Liver (tissue), 3 donors: ENCODE measurements at regions not wholly inside any gene's neighbourhood (a gene's known extent, or its start where the extent isn't known, plus 50 kb on each side); places are given as distances from the start of the nearest gene placed in this dataset.

Experiments used
- ATF3 ChIP-seq: IDR thresholded peaks from 2 replicates; pipeline ENCODE4 v1.6.1; 2016; ENCODE audit warnings: antibody characterized with exemption
- CTCF ChIP-seq: fragments of 150-350 bp; IDR thresholded peaks from 2 replicates; pipeline ENCODE4 v1.5.1; 2017; ENCODE audit warnings: improper control_type of control experiment, low read depth, low read length; ENCODE audit not compliant: missing input control
- FOXA2 ChIP-seq: IDR thresholded peaks from 2 replicates; pipeline ENCODE4 v1.6.1; 2016; ENCODE audit warnings: antibody characterized with exemption
- GABPA ChIP-seq, 2 donors: IDR thresholded peaks in 1 of 2; conservative IDR thresholded peaks in 1 of 2; 2 replicates each; pipeline ENCODE4 v1.6.1; 2016; ENCODE audit warnings: antibody characterized with exemption in 2 of 2, mild to moderate bottlenecking in 1 of 2, moderate library complexity in 1 of 2
- JUND ChIP-seq, 2 donors: IDR thresholded peaks; 2 replicates each; pipeline ENCODE4 v1.6.1; 2016; ENCODE audit warnings: antibody characterized with exemption in 2 of 2
- MAX ChIP-seq: IDR thresholded peaks from 2 replicates; pipeline ENCODE4 v1.6.1; 2016; ENCODE audit warnings: antibody characterized with exemption
- RAD21 ChIP-seq, 2 donors: IDR thresholded peaks; 2 replicates each; pipeline ENCODE4 v1.6.1; 2016; ENCODE audit warnings: antibody characterized with exemption in 2 of 2, mild to moderate bottlenecking in 2 of 2
- REST ChIP-seq: IDR thresholded peaks from 2 replicates; pipeline ENCODE4 v1.6.1; 2016; ENCODE audit warnings: antibody characterized with exemption, mild to moderate bottlenecking
- SP1 ChIP-seq: IDR thresholded peaks from 2 replicates; pipeline ENCODE4 v1.6.1; 2018; ENCODE audit warnings: antibody characterized with exemption, mild to moderate bottlenecking
- TAF1 ChIP-seq: conservative IDR thresholded peaks from 2 replicates; pipeline ENCODE4 v1.6.1; 2016; ENCODE audit warnings: antibody characterized with exemption, mild to moderate bottlenecking
- donor health status: healthy.
- donor health status: healthy.

- TF ChIP-seq REST (no peak), CTCF (no peak), JUND (IDR thresholded peaks at IDR 0.05) (no peak), ATF3 (no peak), RAD21 (IDR thresholded peaks at IDR 0.05) (no peak), SP1 (no peak), GABPA (IDR thresholded peaks at IDR 0.05 in 1 of 2, conservative IDR thresholded peaks at IDR 0.05 in 1 of 2) (no peak), MAX (no peak), FOXA2 (no peak), TAF1 (no peak)
Observed at GRCh38 chr9:73284377-73284776, 132.7 kb downstream of the ANXA1 start.
